NCI-H1436 (cell line): ENCODE measurements at regions not wholly inside any gene's neighbourhood (a gene's known extent, or its start where the extent isn't known, plus 50 kb on each side); places are given as distances from the start of the nearest gene placed in this dataset.

Source experiments
- DNase-seq: peaks from one replicate; lab custom pipeline; 2025; lab: John Stamatoyannopoulos, UW

DNA sequence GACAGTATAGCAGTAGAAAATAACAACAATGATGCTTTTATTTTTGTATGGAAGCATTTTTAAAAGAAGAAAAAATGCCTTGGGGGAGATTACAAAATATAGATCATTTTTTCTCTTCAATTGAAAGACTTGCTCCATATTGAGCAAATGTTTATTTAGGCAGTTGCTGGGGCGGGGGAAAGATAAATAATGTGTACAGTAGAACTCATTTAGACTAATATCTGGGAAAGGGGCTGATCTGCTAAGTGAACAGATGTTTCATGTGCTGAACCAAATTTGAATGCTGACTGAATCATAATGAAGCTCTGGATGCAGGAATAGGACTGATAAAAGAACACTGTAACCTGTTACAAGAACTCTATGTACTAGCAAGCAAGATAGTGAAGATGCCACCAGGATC lies 457.1 kb upstream of the TENM4 start:
- DNase-seq: no peak

GRCh38 chr11:79896258-79896657 lies 455.4 kb upstream of the TENM4 start:
- no peak for DNase-seq

DNA sequence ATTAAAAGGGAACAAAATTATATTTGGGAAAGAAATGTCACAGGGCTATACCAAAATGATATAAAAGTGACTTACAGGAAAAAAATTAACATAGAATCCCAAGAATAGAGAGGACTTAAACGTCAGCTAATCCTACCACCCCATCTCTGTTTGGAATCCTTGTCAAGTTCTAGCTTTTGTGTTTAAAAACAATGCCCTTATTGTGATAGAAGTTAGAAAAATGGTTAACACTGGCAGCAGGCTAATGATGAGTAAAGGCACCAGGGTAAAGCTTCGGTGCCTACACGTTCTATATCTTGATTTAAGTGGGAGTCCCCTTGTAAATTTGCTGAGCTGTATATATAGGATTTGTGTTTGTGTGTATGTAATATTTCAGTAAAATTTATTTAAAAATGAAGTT lies 453.3 kb upstream of the TENM4 start:
- DNase-seq: no peak

DNA sequence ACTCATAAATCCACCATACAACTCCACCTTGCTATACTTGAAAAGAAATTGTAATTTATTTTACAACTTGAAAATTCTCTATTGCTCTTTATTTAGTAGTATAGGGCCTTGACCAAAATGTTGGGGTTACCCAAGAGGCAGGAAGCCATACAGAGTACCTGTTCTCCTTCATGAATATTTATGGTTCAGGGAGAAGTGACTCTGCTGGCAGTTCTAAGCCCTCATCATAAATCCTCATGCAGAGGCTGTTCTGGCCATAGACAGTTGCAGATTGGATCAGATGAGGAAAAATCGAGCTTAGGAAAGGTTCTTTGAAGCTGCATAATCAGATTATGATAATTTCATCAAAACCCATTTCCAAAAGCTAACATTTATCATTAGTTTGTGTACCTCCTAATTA lies 449.4 kb upstream of the TENM4 start:
- DNase-seq: no peak

- no peak for DNase-seq
These were observed 424.1 kb upstream of the TENM4 start for GRCh38 chr11:79864882-79865281.

- DNase-seq: no peak
These were observed 419.5 kb upstream of the TENM4 start for GRCh38 chr11:79860336-79860735.

DNA sequence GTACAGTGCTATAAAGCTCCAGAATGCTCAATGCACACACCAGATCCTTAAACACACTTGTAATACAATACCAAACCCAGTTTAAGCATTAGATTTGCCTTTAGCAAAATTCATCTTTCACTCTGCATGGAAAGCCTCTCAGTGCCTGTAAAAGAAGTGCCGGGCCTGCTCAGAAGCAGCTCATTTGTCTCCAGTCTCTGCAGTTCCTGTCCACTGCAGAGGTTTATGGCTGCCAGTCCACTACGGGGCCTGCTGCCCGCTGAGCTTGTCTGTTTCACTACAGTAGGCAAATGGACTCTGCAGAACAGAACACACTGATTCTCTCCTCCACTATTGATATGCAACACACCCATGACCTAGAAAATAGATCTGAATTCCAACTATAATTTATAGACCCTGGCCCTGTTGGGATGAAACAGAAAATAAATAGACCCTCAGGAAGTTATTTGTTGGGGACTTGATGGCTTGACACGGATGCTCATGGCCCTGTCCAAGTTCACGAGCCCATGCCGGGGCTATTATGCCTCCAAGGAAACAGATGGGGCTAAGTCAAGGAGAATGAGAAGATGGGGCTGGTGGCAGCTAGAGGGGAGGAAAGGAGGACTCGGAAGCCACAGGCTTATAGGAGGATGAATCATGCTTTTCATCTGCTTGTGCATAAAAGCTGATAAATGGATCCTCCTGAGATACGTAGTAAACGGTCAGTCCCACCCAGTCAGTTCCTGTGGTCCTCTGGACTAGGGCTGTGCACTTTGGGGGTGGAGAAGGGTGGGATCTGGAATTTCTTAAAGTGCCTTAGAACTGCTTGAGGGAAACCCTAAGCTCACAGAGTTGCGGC lies 416.8 kb upstream of the TENM4 start:
- DNase-seq: no peak

DNA sequence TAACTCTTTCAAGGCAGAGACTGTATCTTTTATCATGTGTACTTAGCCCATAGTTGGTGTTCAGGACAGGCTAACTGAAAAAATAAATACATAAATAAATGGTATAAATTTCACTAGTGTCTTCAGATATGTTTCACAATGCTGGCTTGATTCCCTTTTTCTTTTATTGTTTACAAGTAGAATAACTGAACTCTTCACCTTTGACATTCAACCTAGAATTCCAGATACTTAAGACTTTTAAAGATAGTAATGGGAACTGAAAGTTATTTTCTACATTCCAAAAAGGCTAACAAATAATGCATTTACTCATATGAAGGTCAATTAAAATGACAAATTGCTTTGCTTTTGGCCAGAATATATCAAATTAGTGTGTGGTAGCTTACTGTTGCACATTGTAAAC lies 411.3 kb upstream of the TENM4 start:
- DNase-seq: no peak

- no peak for DNase-seq
These were observed 404.3 kb upstream of the TENM4 start for GRCh38 chr11:79845002-79845709.

- DNase-seq: no peak
These were observed 393.2 kb upstream of the TENM4 start for GRCh38 chr11:79834015-79834414.

- no peak for DNase-seq
These were observed 389.6 kb upstream of the TENM4 start for GRCh38 chr11:79830446-79830845.

- no peak for DNase-seq
These were observed 389.1 kb upstream of the TENM4 start for GRCh38 chr11:79829891-79830290.

- DNase-seq: no peak
These were observed 381.9 kb upstream of the TENM4 start for GRCh38 chr11:79822766-79823165.

- no peak for DNase-seq
These were observed 372.7 kb upstream of the TENM4 start for GRCh38 chr11:79813551-79813950.

DNA sequence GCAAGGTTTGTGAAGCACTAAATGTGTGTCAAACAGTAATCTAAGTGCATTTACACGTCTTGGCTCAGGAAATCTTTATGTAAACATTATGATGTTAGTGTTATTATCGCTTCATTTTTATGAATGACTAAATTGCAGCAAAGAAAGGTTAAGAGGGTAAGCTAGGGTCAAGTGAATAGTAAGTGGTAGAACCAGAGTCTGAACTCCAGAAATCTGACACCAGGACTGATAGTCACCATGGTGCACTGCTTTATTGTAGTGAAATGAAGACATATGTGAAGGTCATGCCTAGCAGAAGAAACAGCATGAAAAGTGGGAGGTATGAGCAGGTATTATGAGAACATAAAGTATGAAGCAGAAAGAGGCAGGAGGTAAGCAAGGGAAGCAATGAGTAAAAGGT lies 368.7 kb upstream of the TENM4 start:
- DNase-seq: no peak

- DNase-seq: no peak
These were observed 366.7 kb upstream of the TENM4 start for GRCh38 chr11:79807506-79807905.

DNA sequence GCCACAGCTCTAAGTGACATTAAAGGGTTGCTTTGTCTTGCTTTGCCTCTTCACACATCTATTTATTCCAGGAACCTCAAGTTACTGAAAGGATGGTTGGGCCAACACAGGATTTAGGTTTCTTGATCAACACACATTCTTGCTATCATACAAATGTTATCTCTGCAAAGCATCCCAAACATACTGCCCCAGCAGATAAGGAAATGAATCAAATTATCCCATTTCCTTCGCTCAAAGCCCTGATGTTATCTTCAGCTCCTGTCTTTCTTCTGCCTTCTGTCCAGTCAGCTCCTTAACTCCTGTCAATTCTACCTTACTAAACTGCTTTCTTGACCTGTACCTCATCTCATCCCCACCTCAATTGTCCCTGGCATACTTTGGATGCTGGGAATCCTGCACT lies 355.9 kb upstream of the TENM4 start:
- DNase-seq: no peak

GRCh38 chr11:79794484-79795393 lies 353.9 kb upstream of the TENM4 start:
- no peak for DNase-seq

DNA sequence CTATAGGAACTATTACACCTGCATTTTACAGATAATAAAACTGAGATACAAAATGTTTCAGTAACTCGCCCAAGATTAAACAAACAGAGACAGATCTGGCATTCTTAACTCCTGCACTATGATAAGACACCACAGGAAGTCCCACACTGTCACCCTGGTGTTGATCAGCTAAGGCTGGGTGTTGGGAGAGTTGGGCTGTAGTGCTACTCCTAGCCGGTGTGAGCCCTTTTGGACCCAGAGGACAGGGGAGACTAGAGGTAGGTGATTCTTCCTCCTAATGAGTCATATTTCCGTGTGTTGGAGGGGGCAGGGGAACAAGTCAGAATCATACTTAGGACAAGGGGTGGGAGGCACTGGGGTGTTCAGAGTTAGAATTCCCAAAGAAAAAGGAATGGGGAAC lies 353.2 kb upstream of the TENM4 start:
- DNase-seq: no peak

GRCh38 chr11:79786961-79787360 lies 346.1 kb upstream of the TENM4 start:
- no peak for DNase-seq

GRCh38 chr11:79783833-79784232 lies 343.0 kb upstream of the TENM4 start:
- no peak for DNase-seq

- no peak for DNase-seq
These were observed 327.5 kb upstream of the TENM4 start for GRCh38 chr11:79768343-79768742.
